ENCODE measurements at regions not wholly inside any gene's neighbourhood (a gene's known extent, or its start where the extent isn't known, plus 50 kb on each side); places are given as distances from the start of the nearest gene placed in this dataset.

DNA sequence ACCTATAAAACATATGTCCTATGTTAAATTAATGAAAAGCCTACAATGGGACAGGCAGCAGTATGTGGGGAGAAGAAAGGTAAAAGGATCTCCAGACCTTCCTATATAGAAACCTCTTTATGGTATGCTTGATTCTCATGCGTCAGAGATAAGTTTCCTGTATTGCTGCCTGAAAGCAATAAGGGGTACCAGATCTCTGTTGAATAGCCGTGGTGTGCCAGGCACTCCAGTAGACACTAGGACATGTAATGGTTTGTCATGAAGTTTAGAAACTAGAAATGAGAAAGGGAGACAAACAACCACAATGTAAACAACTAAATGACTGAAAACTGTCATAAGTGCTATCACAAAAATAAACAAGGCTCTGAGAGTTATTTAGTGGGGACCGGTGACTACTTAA lies 168.1 kb downstream of the EFHB start:
- no peak for DNase-seq (ENCODE audit: low read depth, low spot score)
- no peak overlapping the region for H3K4me3 ChIP-seq (ENCODE audit: low read depth, low read length)
- CTCF ChIA-PET = no interaction called here
- POLR2A ChIA-PET = no interaction called here
- TF ChIP-seq, protein P1, sequence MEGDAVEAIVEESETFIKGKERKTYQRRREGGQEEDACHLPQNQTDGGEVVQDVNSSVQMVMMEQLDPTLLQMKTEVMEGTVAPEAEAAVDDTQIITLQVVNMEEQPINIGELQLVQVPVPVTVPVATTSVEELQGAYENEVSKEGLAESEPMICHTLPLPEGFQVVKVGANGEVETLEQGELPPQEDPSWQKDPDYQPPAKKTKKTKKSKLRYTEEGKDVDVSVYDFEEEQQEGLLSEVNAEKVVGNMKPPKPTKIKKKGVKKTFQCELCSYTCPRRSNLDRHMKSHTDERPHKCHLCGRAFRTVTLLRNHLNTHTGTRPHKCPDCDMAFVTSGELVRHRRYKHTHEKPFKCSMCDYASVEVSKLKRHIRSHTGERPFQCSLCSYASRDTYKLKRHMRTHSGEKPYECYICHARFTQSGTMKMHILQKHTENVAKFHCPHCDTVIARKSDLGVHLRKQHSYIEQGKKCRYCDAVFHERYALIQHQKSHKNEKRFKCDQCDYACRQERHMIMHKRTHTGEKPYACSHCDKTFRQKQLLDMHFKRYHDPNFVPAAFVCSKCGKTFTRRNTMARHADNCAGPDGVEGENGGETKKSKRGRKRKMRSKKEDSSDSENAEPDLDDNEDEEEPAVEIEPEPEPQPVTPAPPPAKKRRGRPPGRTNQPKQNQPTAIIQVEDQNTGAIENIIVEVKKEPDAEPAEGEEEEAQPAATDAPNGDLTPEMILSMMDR (IDR thresholded peaks at IDR 0.05; ENCODE audit: insufficient read depth, low read length, missing control alignments) = no peak

DNA sequence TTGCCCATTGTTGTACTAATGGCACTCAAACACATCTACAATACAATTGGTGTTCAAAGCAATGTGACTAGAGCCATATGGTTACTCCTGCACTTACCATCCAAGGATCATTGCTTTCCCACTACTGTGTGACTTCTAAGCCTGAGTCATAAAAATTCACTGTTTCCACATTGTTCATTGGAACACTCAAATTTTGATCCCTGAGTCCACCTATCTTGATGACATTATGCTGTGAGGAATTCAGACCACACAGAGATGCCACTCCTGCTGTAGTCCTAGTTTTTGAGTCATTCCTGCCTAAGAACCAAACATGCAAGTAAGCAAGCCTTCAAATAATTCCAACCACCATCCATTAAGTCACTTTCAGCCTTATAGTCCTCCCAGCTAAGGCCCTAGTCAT lies 176.2 kb downstream of the EFHB start:
- TF ChIP-seq, protein P1 (IDR thresholded peaks at IDR 0.05; ENCODE audit: insufficient read depth, low read length, missing control alignments) = no peak
- ChIA-PET POLR2A (no interaction called here), CTCF (no interaction called here)
- DNase-seq (ENCODE audit: low read depth, low spot score) = no peak
- no peak overlapping the region for H3K4me3 ChIP-seq (ENCODE audit: low read depth, low read length)

DNA sequence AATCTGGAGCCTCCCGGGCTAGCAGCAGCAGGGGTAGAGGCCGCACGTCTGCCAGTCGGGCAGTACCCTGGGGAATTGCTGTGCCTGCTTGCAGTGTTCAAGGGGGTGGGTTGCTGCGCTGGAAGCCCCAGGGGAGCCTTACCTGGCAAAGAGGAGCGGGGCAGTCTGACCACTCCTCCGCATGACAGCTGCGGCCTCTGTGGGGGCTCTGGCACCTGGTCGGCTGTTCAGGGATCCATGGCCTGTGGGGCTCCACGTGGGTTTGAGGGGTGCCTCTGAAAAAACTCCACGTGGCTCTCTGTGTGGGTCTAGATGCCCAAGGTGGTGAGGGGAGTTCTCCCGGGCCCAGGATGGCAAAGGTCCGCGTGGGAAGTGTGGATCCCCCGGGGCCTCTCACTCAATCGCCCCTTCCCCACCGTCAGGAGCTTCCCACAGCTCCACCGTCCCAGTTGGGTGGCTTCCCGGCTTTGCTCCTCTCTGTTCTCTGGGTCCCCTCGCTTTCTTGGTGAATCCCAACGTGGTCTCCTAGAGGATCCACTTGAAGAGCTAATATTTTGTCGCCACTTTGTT lies 184.5 kb downstream of the EFHB start:
- H3K4me3 ChIP-seq (ENCODE audit: low read depth, low read length) = no peak overlapping the region
- ChIA-PET POLR2A (no interaction called here), CTCF (no interaction called here)
- DNase-seq (ENCODE audit: low read depth, low spot score) = no peak
- TF ChIP-seq, protein P1 (IDR thresholded peaks at IDR 0.05; ENCODE audit: insufficient read depth, low read length, missing control alignments) = no peak

DNA sequence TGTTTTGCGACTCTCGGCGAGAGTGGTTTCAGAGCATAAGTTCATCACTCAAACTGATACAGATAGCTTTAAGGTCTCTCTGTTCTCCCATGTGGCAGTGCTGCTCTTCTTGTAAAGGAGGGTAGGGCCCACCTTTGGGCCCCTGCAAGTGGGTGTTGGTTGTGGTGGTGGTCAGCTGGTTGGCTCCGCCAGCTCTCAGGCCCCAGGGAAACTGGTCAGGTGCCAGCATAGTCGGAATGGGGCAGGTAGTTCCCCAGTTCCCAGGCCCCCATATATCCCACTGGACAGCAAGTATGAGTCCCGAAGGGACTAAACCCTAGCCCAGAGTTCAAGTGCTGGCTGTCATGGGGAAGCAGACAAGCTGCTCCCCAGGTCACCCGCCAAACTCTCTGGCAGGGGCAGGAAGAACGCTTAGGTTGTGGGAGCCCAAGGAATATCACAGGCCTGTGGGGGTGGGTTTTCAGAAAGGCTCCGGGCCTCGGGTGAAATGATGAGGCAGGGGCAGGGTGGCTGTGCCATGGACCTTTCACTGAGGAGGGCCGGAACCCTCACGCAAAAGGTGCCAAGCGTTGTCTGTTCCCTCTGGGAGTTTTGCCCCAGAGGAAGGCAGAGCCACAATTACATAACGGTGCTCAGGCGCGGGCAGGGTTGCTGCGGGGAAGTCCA lies 185.1 kb downstream of the EFHB start:
- POLR2A ChIA-PET = no interaction called here
- no peak for DNase-seq (ENCODE audit: low read depth, low spot score)
- no peak overlapping the region for H3K4me3 ChIP-seq (ENCODE audit: low read depth, low read length)
- CTCF ChIA-PET = no interaction called here
- TF ChIP-seq, protein P1 (IDR thresholded peaks at IDR 0.05; ENCODE audit: insufficient read depth, low read length, missing control alignments) = no peak

DNA sequence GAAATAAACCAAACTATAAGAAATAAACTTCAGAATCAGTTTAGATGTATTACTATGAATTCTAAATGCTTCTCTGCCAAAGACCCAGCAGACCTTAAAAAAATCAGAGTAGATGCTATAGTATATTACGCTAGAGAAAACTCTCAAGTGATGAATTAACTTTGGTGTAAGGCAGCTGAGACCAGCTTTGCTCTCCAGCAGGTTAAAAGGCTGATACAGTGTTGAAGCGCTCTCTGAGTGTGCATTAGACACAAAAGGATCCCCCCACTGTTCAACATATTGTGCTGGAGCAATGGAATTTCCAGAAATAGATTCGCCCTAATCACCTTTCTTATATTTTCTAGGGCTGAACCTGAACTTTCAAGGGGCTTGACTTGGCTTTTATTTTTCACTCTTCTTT lies 190.0 kb downstream of the EFHB start:
- TF ChIP-seq, protein P1 (IDR thresholded peaks at IDR 0.05; ENCODE audit: insufficient read depth, low read length, missing control alignments) = no peak
- ChIA-PET POLR2A (no interaction called here), CTCF (no interaction called here)
- no peak for DNase-seq (ENCODE audit: low read depth, low spot score)
- no peak overlapping the region for H3K4me3 ChIP-seq (ENCODE audit: low read depth, low read length)

DNA sequence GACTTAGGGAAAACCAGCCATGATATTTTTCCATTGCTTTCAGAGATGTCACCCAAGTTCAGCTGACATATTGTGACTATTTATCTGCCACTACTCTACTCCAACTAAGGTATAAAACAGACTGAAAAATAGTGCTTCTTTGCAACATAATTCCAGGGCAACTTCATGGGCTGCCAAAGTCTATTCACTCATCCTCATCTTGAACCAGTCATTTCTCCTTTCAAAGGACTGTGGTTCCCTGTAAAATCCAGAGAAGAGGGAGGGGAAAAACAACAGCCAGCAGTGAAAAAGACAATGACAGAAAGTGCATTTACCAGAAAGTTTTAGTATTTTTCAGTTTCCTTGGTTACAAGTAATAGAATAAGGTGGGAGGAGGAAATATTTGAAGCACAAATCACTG lies 191.1 kb downstream of the EFHB start:
- DNase-seq (ENCODE audit: low read depth, low spot score) = no peak
- ChIA-PET POLR2A (no interaction called here), CTCF (no interaction called here)
- TF ChIP-seq, protein P1 (IDR thresholded peaks at IDR 0.05; ENCODE audit: insufficient read depth, low read length, missing control alignments) = no peak
- H3K4me3 ChIP-seq (ENCODE audit: low read depth, low read length) = no peak overlapping the region
